Stomach (tissue), 8 donors: ENCODE measurements at regions not wholly inside any gene's neighbourhood (a gene's known extent, or its start where the extent isn't known, plus 50 kb on each side); places are given as distances from the start of the nearest gene placed in this dataset.

ENCODE experiments used
- DNase-seq, 2 donors: peaks; one replicate each; pipeline versions ENCODE4 v3.0.0 to v3.0.0-alpha.2; 2013 to 2019
- H3K27ac ChIP-seq, 5 donors: fragments of 200-600 bp in 4 of 5; sonication (generic) in 4 of 5; one replicate each; pipeline ENCODE4 v1.5.1; 2013 to 2019; ENCODE audit warnings: mild to moderate bottlenecking in 1 of 5, moderate library complexity in 1 of 5
- H3K27me3 ChIP-seq, 3 donors: fragments of 200-600 bp; sonication (generic); one replicate each; pipeline ENCODE4 v1.5.1; 2017 to 2019; ENCODE audit warnings: mixed run types in 1 of 3
- H3K36me3 ChIP-seq, 4 donors: fragments of 200-600 bp; sonication (generic); 1 replicate in 3 of 4; 2 replicates in 1 of 4; pipeline ENCODE4 v1.5.1; 2016 to 2019
- H3K4me1 ChIP-seq, 4 donors: fragments of 200-600 bp; sonication (generic); one replicate each; pipeline ENCODE4 v1.5.1; 2016 to 2019
- H3K4me3 ChIP-seq, 4 donors: fragments of 200-600 bp; sonication (generic) in 3 of 4; one replicate each; pipeline ENCODE4 v1.5.1; 2016 to 2019; ENCODE audit warnings: mild to moderate bottlenecking in 1 of 4
- H3K9me3 ChIP-seq, 4 donors: fragments of 200-600 bp; sonication (generic); one replicate each; pipeline ENCODE4 v1.5.1; 2016 to 2019
- CTCF ChIP-seq, 7 experiments: fragments of 450-650 bp in 4 of 7; fragments of 200-600 bp in 3 of 7; sonication (generic) in 3 of 7; IDR thresholded peaks; one replicate each; pipeline ENCODE4 v1.5.1; 2016 to 2019; ENCODE audit warnings: antibody characterized with exemption in 7 of 7, control low read depth in 2 of 7, mild to moderate bottlenecking in 1 of 7
- EP300 ChIP-seq: sonication (generic); formaldehyde crosslinking; IDR thresholded peaks from one replicate; pipeline ENCODE4 v1.6.1; 2017; ENCODE audit warnings: antibody characterized with exemption
- POLR2A ChIP-seq, 4 donors: fragments of 450-650 bp; IDR thresholded peaks; one replicate each; pipeline ENCODE4 v1.6.1; 2016; ENCODE audit warnings: antibody characterized with exemption in 4 of 4, control low read depth in 2 of 4, mild to moderate bottlenecking in 1 of 4, moderate library complexity in 1 of 4
- POLR2AphosphoS5 ChIP-seq, 3 donors: sonication (generic); formaldehyde crosslinking; IDR thresholded peaks; one replicate each; pipeline ENCODE4 v1.6.1; 2016; ENCODE audit warnings: antibody characterized with exemption in 3 of 3
- WGBS, 5 donors: extraction: QIAGEN DNeasy Blood & Tissue Kit in 3 of 5; methylation state at CpG; one replicate each; pipeline versions ENCODE4 v1.1.5 to v1.1.7; 2013 to 2018; 5-methylcytosine and 5-hydroxymethylcytosine counted together
- intact Hi-C: fragments of 100-400 bp; cut with DNase I; formaldehyde crosslinking; loops from one replicate; pipeline ENCODE4 v1.15.1; 2023; ENCODE audit warnings: low total_unique reads
- donor health status: healthy with polysubstance abuse.
- donor health status: Bipolar disorder and iron deficiency.
- donor health status: healthy.

DNA sequence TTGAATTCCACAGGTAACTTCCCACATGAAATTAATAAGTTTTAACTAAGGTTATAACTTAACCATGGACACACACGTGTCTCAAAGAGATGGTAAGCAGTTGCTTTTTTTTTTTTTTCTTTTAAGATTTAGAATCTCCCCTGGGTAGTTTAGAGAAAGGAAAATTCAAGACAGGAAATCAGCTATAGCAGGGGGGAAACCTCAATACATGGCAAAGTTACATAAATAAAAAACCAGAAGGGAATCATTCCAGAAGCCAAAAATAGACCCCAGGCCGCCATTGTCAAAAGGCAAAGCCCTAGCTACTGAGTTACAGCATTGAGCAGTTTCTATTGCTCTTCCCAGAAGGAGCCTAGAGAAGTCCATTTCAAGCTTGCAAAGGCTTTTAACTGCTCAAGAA lies 91.5 kb upstream of the ZNF236 start:
- H3K27ac ChIP-seq: no peak overlapping the region
- no peaks in the 10 kb centered on the region for H3K9me3 ChIP-seq
- no peaks in the 10 kb centered on the region for H3K36me3 ChIP-seq
- no peak for DNase-seq
- no peaks in the 10 kb centered on the region for H3K27me3 ChIP-seq
- no peaks in the 10 kb centered on the region for H3K4me1 ChIP-seq
- intact Hi-C loops: no loop called here
- H3K4me3 ChIP-seq: no peak overlapping the region
- WGBS, 5 donors: 46 to 62% (median 56%) methylated on average over 2 of the region's 2 CpGs
- TF ChIP-seq POLR2AphosphoS5 (IDR thresholded peaks at IDR 0.05) (no peak), POLR2A (IDR thresholded peaks at IDR 0.05) (no peak), CTCF (IDR thresholded peaks at IDR 0.05) (no peak), EP300 (no peak)

- WGBS, 5 donors: 36 to 66% (median 61%) methylated on average over 1 of the region's 1 CpG
- DNase-seq: no peak
- Histone ChIP-seq H3K36me3 (no peaks in the 10 kb centered on the region), H3K4me3 (no peak overlapping the region), H3K27ac (no peak overlapping the region), H3K27me3 (no peaks in the 10 kb centered on the region), H3K4me1 (no peaks in the 10 kb centered on the region), H3K9me3 (no peaks in the 10 kb centered on the region)
- intact Hi-C loops: no loop called here
- TF ChIP-seq EP300: no peak
- no peak for TF ChIP-seq CTCF (IDR thresholded peaks at IDR 0.05)
- no peak for TF ChIP-seq POLR2AphosphoS5 (IDR thresholded peaks at IDR 0.05)
- TF ChIP-seq POLR2A (IDR thresholded peaks at IDR 0.05): no peak
These were observed 94.8 kb upstream of the ZNF236 start for GRCh38 chr18:76727589-76727988.

DNA sequence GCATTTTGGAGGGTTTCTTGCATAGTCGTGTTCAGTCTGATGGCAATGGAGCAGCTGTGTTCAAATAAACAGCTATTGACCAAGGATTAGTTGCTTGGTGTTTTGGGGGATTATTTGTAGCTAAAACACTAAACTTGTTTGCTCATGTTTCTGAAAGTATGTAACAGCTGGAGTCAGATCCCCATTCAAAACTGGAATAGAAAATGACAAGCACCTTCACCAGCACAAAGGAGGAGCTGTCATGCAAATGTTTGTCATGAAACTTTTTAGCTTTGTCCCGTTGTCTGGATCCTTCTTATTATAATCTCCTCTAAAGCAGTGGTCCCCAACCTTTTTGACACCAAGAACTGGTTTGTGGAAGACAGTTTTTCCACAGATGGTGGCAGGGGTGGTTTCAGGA lies 96.9 kb upstream of the ZNF236 start:
- TF ChIP-seq EP300: no peak
- no peak for TF ChIP-seq POLR2AphosphoS5 (IDR thresholded peaks at IDR 0.05)
- TF ChIP-seq CTCF (IDR thresholded peaks at IDR 0.05): no peak
- no peak for TF ChIP-seq POLR2A (IDR thresholded peaks at IDR 0.05)
- Histone ChIP-seq H3K9me3 (no peaks in the 10 kb centered on the region), H3K27me3 (no peaks in the 10 kb centered on the region), H3K27ac (no peak overlapping the region), H3K36me3 (no peaks in the 10 kb centered on the region), H3K4me3 (no peak overlapping the region), H3K4me1 (no peaks in the 10 kb centered on the region)
- DNase-seq: peak in 1 of 2 donors; percentile 18
- intact Hi-C loops: no loop called here
- 40 to 65% (median 46%) methylated on average over 2 of the region's 2 CpGs for WGBS, 5 donors

- no peak for DNase-seq
- intact Hi-C loops: no loop called here
- Histone ChIP-seq H3K27ac (no peak overlapping the region), H3K4me3 (no peak overlapping the region), H3K9me3 (no peaks in the 10 kb centered on the region), H3K4me1 (no peaks in the 10 kb centered on the region), H3K36me3 (no peaks in the 10 kb centered on the region), H3K27me3 (no peaks in the 10 kb centered on the region)
- 89 to 93% (median 93%) methylated on average over 13 to 14 of the region's 14 CpGs for WGBS, 5 donors
- no peak for TF ChIP-seq POLR2AphosphoS5 (IDR thresholded peaks at IDR 0.05)
- TF ChIP-seq POLR2A (IDR thresholded peaks at IDR 0.05): no peak
- TF ChIP-seq CTCF (IDR thresholded peaks at IDR 0.05): no peak
- TF ChIP-seq EP300: no peak
These were observed 99.9 kb upstream of the ZNF236 start for GRCh38 chr18:76722224-76723061.
